ENCODE measurements at regions not wholly inside any gene's neighbourhood (a gene's known extent, or its start where the extent isn't known, plus 50 kb on each side); places are given as distances from the start of the nearest gene placed in this dataset.

- DNase-seq (ENCODE audit: low read depth in 1 of 2, low spot score in 1 of 2): no peak
- no peak for TF ChIP-seq REST (IDR thresholded peaks at IDR 0.05; ENCODE audit: insufficient replicate concordance, low read depth)
- TF ChIP-seq SPI1 (IDR thresholded peaks at IDR 0.05; ENCODE audit: borderline replicate concordance, low read depth): no peak
- no peak for TF ChIP-seq POLR2AphosphoS5 (IDR thresholded peaks at IDR 0.05; ENCODE audit: low read depth)
These were observed 86.2 kb upstream of the HS6ST1 start for GRCh38 chr2:128404709-128405466.

DNA sequence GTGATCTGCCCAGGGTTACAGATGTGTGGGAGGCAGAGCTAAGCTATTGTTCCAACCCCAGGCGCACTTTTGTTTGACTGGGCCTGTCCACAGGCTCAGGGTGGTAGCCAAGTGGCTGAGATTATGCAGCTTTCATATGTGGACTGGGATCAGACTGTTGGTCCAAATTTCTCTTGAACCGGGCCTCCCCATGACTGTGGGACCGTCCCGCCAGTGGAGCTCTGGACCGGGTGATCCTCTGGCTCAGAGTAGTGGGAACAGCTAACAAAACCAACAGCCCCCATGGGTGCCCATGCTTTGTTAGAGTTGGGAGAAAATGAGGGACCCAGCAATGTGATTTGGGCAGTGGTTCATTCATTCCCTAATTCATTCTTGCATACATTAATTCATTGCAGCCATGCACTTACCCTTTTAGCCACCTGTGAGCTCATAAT is 86.8 kb upstream of the HS6ST1 start:
- no peaks in the 10 kb centered on the region for H3K27me3 ChIP-seq (ENCODE audit: insufficient read depth, poor library complexity, severe bottlenecking)

More at GRCh38 chr2:128404709-128405466, 86.2 kb upstream of the HS6ST1 start:
- Histone ChIP-seq H3K27me3 (ENCODE audit: insufficient read depth, poor library complexity, severe bottlenecking) (no peaks in the 10 kb centered on the region), H3K4me3 (replicated peaks; ENCODE audit: insufficient read depth, low read length) (no peak overlapping the region), H3K27ac (replicated peaks) (no peak overlapping the region)

DNA sequence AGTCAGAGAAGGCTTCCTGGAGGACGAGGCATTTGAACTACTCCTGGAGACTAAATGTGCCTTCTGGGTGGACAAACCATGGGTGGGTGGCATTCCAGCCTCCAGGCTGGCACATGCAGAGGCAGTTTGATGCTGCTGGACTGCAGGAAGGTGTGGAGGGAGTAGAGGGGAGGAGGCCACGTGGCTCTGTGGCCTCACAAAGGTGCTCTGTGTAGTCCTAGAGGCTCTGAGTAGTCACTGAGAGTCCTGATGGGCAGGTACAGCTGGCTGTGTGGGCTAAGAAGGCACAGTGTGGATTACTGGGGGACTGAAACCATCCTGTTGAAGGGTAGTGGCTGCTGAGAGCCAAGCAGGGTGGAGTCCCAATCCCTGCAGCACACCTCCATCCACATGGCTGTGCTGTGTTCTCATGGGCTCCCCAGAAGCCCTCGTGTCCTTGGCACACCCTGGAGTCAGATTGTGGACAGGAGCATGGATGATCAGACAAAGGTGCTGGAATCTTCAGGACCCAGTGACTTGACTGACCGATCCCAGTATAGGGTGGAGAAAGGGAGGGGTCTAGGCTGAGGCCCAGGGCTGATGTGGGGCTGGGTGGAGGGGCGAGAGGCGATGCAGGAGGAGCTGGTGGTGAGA is 87.4 kb upstream of the HS6ST1 start:
- no peak overlapping the region for H3K27ac ChIP-seq (replicated peaks)
- no peak for TF ChIP-seq REST (IDR thresholded peaks at IDR 0.05; ENCODE audit: insufficient replicate concordance, low read depth)
- TF ChIP-seq CTCF (IDR thresholded peaks at IDR 0.05; ENCODE audit: insufficient read depth, low read length): no peak
- no peak for TF ChIP-seq GABPA (IDR thresholded peaks at IDR 0.05; ENCODE audit: low read depth)
- TF ChIP-seq SPI1 (IDR thresholded peaks at IDR 0.05; ENCODE audit: borderline replicate concordance, low read depth): no peak
- TF ChIP-seq POLR2AphosphoS5 (IDR thresholded peaks at IDR 0.05; ENCODE audit: low read depth): no peak
- DNase-seq (ENCODE audit: low read depth in 1 of 2, low spot score in 1 of 2): no peak
- H3K27me3 ChIP-seq (ENCODE audit: insufficient read depth, poor library complexity, severe bottlenecking): no peaks in the 10 kb centered on the region
- H3K4me3 ChIP-seq (replicated peaks; ENCODE audit: insufficient read depth, low read length): no peak overlapping the region

More for the DNA sequence above, 86.8 kb upstream of the HS6ST1 start:
- TF ChIP-seq GABPA (IDR thresholded peaks at IDR 0.05; ENCODE audit: low read depth): no peak
- TF ChIP-seq POLR2AphosphoS5 (IDR thresholded peaks at IDR 0.05; ENCODE audit: low read depth): no peak
- TF ChIP-seq SPI1 (IDR thresholded peaks at IDR 0.05; ENCODE audit: borderline replicate concordance, low read depth): no peak
- no peak for TF ChIP-seq REST (IDR thresholded peaks at IDR 0.05; ENCODE audit: insufficient replicate concordance, low read depth)
- Histone ChIP-seq H3K27ac (replicated peaks) (no peak overlapping the region), H3K4me3 (replicated peaks; ENCODE audit: insufficient read depth, low read length) (no peak overlapping the region)
- no peak for DNase-seq (ENCODE audit: low read depth in 1 of 2, low spot score in 1 of 2)

Data from HL-60 (cell line).